Chondrocyte (in vitro differentiated cells): ENCODE measurements at regions not wholly inside any gene's neighbourhood (a gene's known extent, or its start where the extent isn't known, plus 50 kb on each side); places are given as distances from the start of the nearest gene placed in this dataset.

Source experiments
- DNase-seq: peaks from one replicate; pipeline ENCODE4 v3.0.0; 2021; ENCODE audit warnings: mixed read lengths, low spot score
- H3K27ac Mint-ChIP-seq: one replicate; pipeline ENCODE4 v1.8.0; 2021; ENCODE audit warnings: mild to moderate bottlenecking, moderate library complexity, mixed read lengths; ENCODE audit not compliant: unreplicated experiment
- H3K27me3 Mint-ChIP-seq: 2 replicates; pipeline ENCODE4 v1.8.0; 2021; ENCODE audit warnings: low read depth, mixed read lengths
- H3K36me3 Mint-ChIP-seq: 2 replicates; pipeline ENCODE4 v1.8.0; 2021; ENCODE audit warnings: low read depth, mixed read lengths
- H3K4me1 Mint-ChIP-seq: 2 replicates; pipeline ENCODE4 v1.8.0; 2021; ENCODE audit warnings: low read depth, mild to moderate bottlenecking, mixed read lengths
- H3K4me3 Mint-ChIP-seq: one replicate; pipeline ENCODE4 v1.8.0; 2021; ENCODE audit warnings: mild to moderate bottlenecking, moderate library complexity, mixed read lengths; ENCODE audit not compliant: unreplicated experiment
- H3K9me3 Mint-ChIP-seq: 2 replicates; pipeline ENCODE4 v1.8.0; 2021; ENCODE audit warnings: low read depth, mixed read lengths
- CTCF ChIP-seq: fragments of 200-600 bp; sonication (generic); IDR thresholded peaks from 2 replicates; pipeline ENCODE4 v1.5.0; 2021; ENCODE audit warnings: antibody characterized with exemption, mild to moderate bottlenecking, moderate library complexity

GRCh38 chr12:102622618-102623017 is 142.3 kb upstream of the IGF1 start:
- peaks cover 17% of the 10 kb centered on the region for H3K9me3 Mint-ChIP-seq
- H3K4me3 Mint-ChIP-seq: no peak overlapping the region
- no peak overlapping the region for H3K27ac Mint-ChIP-seq
- DNase-seq: no peak
- H3K36me3 Mint-ChIP-seq: peaks cover 4% of the 10 kb centered on the region
- TF ChIP-seq CTCF: no peak
- H3K4me1 Mint-ChIP-seq: no peaks in the 10 kb centered on the region
- H3K27me3 Mint-ChIP-seq: peaks cover 2% of the 10 kb centered on the region

GRCh38 chr12:102618197-102618877 is 138.0 kb upstream of the IGF1 start:
- no peak overlapping the region for H3K27ac Mint-ChIP-seq
- TF ChIP-seq CTCF: no peak

GRCh38 chr12:102616692-102617091 is 136.3 kb upstream of the IGF1 start:
- Mint-ChIP-seq H3K36me3 (no peaks in the 10 kb centered on the region), H3K27me3 (peaks cover 4% of the 10 kb centered on the region), H3K4me1 (no peaks in the 10 kb centered on the region), H3K4me3 (no peak overlapping the region), H3K27ac (no peak overlapping the region), H3K9me3 (peaks cover 8% of the 10 kb centered on the region)
- no peak for DNase-seq
- no peak for TF ChIP-seq CTCF

More at GRCh38 chr12:102618197-102618877, 138.0 kb upstream of the IGF1 start:
- Mint-ChIP-seq H3K36me3 (no peaks in the 10 kb centered on the region), H3K9me3 (peaks cover 10% of the 10 kb centered on the region), H3K4me3 (no peak overlapping the region), H3K4me1 (no peaks in the 10 kb centered on the region), H3K27me3 (peaks cover 4% of the 10 kb centered on the region)
- DNase-seq: no peak

- no peak for DNase-seq
- no peaks in the 10 kb centered on the region for H3K4me1 Mint-ChIP-seq
- peaks cover 3% of the 10 kb centered on the region for H3K27me3 Mint-ChIP-seq
- peaks cover 13% of the 10 kb centered on the region for H3K9me3 Mint-ChIP-seq
- no peak overlapping the region for H3K27ac Mint-ChIP-seq
- peaks cover 7% of the 10 kb centered on the region for H3K36me3 Mint-ChIP-seq
- no peak for TF ChIP-seq CTCF
- no peak overlapping the region for H3K4me3 Mint-ChIP-seq
Observed at GRCh38 chr12:102611995-102612394, 131.6 kb upstream of the IGF1 start.

GRCh38 chr12:102609996-102610395 is 129.6 kb upstream of the IGF1 start:
- H3K4me1 Mint-ChIP-seq: no peaks in the 10 kb centered on the region
- H3K36me3 Mint-ChIP-seq: peaks cover 12% of the 10 kb centered on the region
- no peak overlapping the region for H3K4me3 Mint-ChIP-seq
- H3K27me3 Mint-ChIP-seq: peaks cover 3% of the 10 kb centered on the region
- H3K9me3 Mint-ChIP-seq: peaks cover 24% of the 10 kb centered on the region
- no peak overlapping the region for H3K27ac Mint-ChIP-seq
- TF ChIP-seq CTCF: no peak
- DNase-seq: no peak
